ENCODE measurements at regions not wholly inside any gene's neighbourhood (a gene's known extent, or its start where the extent isn't known, plus 50 kb on each side); places are given as distances from the start of the nearest gene placed in this dataset.

GRCh38 chr7:124168616-124169015 lies 135.7 kb upstream of the TMEM229A start (continued):
- TF ChIP-seq EZH2 (IDR thresholded peaks at IDR 0.05; ENCODE audit: low read depth, unreplicated experiment) (no peak), CTCF (conservative IDR thresholded peaks at IDR 0.05; ENCODE audit: low read depth in 2 of 2) (no peak), REST (IDR thresholded peaks at IDR 0.05; ENCODE audit: unreplicated experiment) (no peak), STAT1 (IDR thresholded peaks at IDR 0.05; ENCODE audit: unreplicated experiment) (no peak), ETS1 (IDR thresholded peaks at IDR 0.05) (no peak)

GRCh38 chr7:124162667-124163066 lies 129.8 kb upstream of the TMEM229A start:
- ATAC-seq = no peak
- no peaks in the 10 kb centered on the region for H4K20me1 ChIP-seq (replicated peaks; ENCODE audit: insufficient read depth)
- no peaks in the 10 kb centered on the region for H3K27me3 ChIP-seq (ENCODE audit: insufficient read depth)
- H3F3A ChIP-seq (replicated peaks; ENCODE audit: low read depth) = no peaks in the 10 kb centered on the region
- no peaks in the 10 kb centered on the region for H3K27me3 Mint-ChIP-seq (ENCODE audit: insufficient read depth, low read depth, poor library complexity)
- H3K4me1 ChIP-seq (ENCODE audit: insufficient read depth) = no peaks in the 10 kb centered on the region
- H3K36me3 ChIP-seq (ENCODE audit: insufficient read depth) = no peaks in the 10 kb centered on the region
- H3K4me3 Mint-ChIP-seq = no peak overlapping the region
- no peaks in the 10 kb centered on the region for H3K79me2 ChIP-seq (replicated peaks; ENCODE audit: insufficient read depth)
- DNase-seq (ENCODE audit: low spot score) = no peak
- H2AFZ ChIP-seq = no peak overlapping the region
- H3K4me3 ChIP-seq = no peak overlapping the region
- no peaks in the 10 kb centered on the region for H3K4me1 Mint-ChIP-seq
- no peaks in the 10 kb centered on the region for H3K36me3 Mint-ChIP-seq (ENCODE audit: low read depth)
- H3K27ac ChIP-seq (ENCODE audit: low read depth) = no peak overlapping the region
- H3K27ac Mint-ChIP-seq = no peak overlapping the region
- H3K9me2 ChIP-seq (ENCODE audit: insufficient read depth) = no peaks in the 10 kb centered on the region; the same call in 1 of the 2 replicates
- no peak overlapping the region for H3K4me2 ChIP-seq
- H3K9me3 Mint-ChIP-seq = no peaks in the 10 kb centered on the region
- TF ChIP-seq CREB1 (CRISPR knock-in tag; IDR thresholded peaks at IDR 0.05; ENCODE audit: low read depth) (no peak), STAT1 (IDR thresholded peaks at IDR 0.05; ENCODE audit: unreplicated experiment) (no peak), ZNF114 (CRISPR knock-in tag; IDR thresholded peaks at IDR 0.05) (no peak), JUNB (IDR thresholded peaks at IDR 0.05; ENCODE audit: unreplicated experiment) (no peak), ETS1 (IDR thresholded peaks at IDR 0.05) (no peak), NANOG (IDR thresholded peaks at IDR 0.05; ENCODE audit: borderline replicate concordance) (no peak), EZH2phosphoT487 (IDR thresholded peaks at IDR 0.05; ENCODE audit: unreplicated experiment) (no peak), POLR2AphosphoS5 (IDR thresholded peaks at IDR 0.05; ENCODE audit: low read depth) (no peak)
- TF ChIP-seq, protein P1, sequence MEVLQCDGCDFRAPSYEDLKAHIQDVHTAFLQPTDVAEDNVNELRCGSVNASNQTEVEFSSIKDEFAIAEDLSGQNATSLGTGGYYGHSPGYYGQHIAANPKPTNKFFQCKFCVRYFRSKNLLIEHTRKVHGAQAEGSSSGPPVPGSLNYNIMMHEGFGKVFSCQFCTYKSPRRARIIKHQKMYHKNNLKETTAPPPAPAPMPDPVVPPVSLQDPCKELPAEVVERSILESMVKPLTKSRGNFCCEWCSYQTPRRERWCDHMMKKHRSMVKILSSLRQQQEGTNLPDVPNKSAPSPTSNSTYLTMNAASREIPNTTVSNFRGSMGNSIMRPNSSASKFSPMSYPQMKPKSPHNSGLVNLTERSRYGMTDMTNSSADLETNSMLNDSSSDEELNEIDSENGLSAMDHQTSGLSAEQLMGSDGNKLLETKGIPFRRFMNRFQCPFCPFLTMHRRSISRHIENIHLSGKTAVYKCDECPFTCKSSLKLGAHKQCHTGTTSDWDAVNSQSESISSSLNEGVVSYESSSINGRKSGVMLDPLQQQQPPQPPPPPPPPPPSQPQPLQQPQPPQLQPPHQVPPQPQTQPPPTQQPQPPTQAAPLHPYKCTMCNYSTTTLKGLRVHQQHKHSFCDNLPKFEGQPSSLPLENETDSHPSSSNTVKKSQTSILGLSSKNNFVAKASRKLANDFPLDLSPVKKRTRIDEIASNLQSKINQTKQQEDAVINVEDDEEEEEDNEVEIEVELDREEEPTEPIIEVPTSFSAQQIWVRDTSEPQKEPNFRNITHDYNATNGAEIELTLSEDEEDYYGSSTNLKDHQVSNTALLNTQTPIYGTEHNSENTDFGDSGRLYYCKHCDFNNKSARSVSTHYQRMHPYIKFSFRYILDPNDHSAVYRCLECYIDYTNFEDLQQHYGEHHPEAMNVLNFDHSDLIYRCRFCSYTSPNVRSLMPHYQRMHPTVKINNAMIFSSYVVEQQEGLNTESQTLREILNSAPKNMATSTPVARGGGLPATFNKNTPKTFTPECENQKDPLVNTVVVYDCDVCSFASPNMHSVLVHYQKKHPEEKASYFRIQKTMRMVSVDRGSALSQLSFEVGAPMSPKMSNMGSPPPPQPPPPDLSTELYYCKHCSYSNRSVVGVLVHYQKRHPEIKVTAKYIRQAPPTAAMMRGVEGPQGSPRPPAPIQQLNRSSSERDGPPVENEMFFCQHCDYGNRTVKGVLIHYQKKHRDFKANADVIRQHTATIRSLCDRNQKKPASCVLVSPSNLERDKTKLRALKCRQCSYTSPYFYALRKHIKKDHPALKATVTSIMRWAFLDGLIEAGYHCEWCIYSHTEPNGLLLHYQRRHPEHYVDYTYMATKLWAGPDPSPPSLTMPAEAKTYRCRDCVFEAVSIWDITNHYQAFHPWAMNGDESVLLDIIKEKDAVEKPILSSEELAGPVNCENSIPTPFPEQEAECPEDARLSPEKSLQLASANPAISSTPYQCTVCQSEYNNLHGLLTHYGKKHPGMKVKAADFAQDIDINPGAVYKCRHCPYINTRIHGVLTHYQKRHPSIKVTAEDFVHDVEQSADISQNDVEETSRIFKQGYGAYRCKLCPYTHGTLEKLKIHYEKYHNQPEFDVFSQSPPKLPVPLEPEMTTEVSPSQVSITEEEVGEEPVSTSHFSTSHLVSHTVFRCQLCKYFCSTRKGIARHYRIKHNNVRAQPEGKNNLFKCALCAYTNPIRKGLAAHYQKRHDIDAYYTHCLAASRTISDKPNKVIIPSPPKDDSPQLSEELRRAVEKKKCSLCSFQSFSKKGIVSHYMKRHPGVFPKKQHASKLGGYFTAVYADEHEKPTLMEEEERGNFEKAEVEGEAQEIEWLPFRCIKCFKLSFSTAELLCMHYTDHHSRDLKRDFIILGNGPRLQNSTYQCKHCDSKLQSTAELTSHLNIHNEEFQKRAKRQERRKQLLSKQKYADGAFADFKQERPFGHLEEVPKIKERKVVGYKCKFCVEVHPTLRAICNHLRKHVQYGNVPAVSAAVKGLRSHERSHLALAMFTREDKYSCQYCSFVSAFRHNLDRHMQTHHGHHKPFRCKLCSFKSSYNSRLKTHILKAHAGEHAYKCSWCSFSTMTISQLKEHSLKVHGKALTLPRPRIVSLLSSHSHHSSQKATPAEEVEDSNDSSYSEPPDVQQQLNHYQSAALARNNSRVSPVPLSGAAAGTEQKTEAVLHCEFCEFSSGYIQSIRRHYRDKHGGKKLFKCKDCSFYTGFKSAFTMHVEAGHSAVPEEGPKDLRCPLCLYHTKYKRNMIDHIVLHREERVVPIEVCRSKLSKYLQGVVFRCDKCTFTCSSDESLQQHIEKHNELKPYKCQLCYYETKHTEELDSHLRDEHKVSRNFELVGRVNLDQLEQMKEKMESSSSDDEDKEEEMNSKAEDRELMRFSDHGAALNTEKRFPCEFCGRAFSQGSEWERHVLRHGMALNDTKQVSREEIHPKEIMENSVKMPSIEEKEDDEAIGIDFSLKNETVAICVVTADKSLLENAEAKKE (CRISPR knock-in tag; IDR thresholded peaks at IDR 0.05) = no peak

Data from GM23338 (cell line).